ENCODE measurements at regions not wholly inside any gene's neighbourhood (a gene's known extent, or its start where the extent isn't known, plus 50 kb on each side); places are given as distances from the start of the nearest gene placed in this dataset.

GRCh38 chr10:70982443-70982842, 94.1 kb upstream of the PCBD1 start:
- TF ChIP-seq CTCF (IDR thresholded peaks at IDR 0.05; ENCODE audit: borderline replicate concordance, extremely low read depth, low read length, poor library complexity, severe bottlenecking) = no peak
- TF ChIP-seq EZH2 (IDR thresholded peaks at IDR 0.05; ENCODE audit: borderline replicate concordance, low read depth, low read length, severe bottlenecking) = no peak
